NCI-H2081 (cell line): ENCODE measurements at regions not wholly inside any gene's neighbourhood (a gene's known extent, or its start where the extent isn't known, plus 50 kb on each side); places are given as distances from the start of the nearest gene placed in this dataset.

Source experiments
- DNase-seq, 2 experiments: peaks; one replicate each; lab custom pipeline; 2025; lab: John Stamatoyannopoulos, UW

DNA sequence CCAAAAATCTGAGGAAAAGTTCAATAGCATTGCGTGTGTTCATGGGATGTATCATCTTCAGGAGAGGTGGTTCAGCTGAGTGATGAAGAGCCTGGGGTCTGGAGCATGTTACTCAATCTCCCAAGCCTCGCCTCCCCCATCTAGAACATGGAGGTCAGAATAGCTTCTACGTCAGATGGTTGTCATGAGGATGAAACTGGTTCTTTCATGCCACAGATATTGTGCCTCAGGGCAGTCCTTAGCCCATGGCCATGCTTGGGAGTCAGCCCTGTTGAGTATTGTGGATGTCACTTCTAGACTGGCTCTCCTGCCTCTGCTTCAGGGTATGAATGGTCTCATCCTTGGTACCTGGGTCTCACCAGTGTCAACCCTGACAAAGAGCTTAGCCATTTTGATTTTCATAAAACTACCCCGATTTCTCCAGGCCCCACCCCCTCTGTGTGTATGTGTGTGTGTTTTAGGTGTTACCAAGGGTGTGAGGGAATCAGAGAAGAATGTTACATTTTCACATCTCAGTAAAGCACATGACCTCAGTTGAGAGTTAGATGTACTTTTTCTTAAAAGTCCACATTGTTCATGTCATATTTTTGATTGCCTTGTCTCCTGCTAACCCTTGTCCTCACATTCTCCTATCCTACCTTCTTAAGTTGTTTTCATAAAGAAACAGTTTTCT lies 97.8 kb upstream of the CD180 start:
- DNase-seq = no peak

DNA sequence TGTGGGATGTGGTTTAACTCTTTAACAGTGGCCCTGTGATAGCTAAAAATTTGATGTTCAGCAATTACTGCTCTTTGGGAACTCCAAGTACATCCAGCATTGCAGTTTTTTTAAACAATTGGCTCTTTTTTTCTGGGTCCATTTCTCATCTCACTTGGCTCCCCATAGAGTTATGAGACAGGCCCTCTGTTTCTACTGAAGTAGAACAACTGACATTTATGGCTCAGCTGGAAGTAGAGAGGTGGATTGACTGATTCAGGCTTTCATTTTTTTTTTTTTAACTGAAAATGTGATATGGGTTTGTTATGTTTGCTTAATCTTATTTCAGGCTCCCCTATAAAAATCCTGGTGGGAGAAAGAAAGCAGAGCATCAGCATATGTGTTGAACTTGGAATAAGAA lies 96.6 kb upstream of the CD180 start:
- no peak for DNase-seq

DNA sequence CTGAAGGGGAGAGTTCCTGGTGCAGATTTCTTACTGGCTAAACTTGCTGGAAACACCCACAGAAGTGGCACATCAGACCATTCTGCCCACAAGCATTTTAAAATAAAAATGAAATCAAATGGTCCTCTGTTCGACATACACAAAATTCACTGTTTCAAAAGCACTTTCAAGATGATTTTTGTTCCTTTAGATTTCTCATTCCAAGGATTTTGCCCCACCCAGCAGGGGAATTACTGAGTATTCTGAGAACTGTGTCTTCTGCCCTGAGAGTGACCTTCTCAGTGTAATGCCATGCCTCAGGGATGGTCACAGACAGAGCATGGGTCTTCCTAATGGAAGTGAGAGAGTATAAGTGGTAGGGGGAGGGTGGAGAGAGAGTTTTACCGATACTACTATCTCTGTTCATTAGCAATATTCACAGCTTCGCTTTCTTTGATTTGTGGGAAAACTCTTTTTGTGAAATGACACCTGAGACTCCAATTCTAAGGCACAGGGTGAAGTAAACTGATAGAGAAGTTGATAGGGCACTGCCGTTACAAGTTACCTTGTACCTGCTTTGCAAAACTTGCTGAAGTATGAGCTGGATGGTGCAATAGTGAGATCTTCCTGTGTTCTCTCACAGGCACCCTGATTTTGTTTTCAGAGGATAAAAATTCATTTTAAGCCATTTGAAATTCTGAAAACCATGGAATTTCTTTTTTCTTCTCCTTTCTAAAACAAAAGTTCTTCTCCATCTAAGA lies 95.8 kb upstream of the CD180 start:
- DNase-seq = no peak

DNA sequence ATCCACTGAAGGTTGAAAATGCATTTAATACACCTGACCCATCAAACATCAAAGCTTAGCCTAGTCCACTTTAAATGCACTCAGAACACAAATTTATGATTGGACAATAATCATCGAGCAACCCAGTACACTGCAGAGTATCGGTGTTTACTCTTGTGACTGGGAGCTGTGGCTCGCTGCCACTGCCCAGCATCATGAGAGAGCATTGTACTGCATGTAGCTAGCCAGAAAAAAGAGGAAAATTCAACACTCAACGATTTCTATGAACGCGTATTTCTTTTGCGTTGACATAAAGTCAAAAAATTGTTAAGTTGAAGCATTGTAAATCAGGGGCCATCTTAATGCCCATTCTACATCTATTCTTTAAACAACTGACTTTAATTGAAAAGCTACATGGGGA lies 95.1 kb upstream of the CD180 start:
- DNase-seq = no peak

DNA sequence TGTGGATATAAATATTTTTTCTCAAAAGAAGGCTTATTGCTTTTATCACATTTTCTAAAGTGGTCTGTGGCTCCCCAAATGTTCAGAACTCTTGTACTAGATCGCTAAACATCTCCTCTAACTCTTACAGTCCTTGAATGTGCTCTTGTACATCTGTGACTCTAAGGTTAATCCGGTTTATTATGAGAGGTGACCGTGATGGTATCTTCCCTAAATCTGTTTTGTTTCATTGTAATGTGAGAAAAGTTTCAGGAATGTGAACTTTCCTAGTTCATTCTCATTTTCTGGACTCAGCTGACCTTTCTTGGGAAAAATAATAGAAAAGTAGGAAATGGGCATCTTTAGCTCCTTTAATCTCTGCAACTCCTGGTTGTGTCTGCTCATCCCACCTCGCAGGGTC lies 94.5 kb upstream of the CD180 start:
- no peak for DNase-seq

DNA sequence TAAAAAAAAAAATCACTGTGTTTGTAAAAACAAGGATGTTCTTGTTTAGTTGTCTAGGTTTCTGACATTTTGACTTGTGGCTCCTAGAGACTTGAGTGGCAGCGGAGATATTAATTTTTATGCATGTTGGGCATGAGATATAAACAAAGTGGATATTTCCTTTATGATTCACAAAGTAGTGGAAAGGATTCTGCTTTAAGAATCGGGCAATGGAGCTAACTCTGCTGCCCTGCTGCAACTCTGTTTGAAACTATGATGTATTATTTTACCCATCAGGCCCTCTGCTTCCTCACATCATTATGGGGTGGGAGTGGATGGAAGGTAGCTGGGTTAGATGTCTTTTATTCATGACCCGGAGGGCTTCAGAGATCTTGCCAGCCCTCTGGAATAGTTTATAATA lies 94.1 kb upstream of the CD180 start:
- DNase-seq = no peak

DNA sequence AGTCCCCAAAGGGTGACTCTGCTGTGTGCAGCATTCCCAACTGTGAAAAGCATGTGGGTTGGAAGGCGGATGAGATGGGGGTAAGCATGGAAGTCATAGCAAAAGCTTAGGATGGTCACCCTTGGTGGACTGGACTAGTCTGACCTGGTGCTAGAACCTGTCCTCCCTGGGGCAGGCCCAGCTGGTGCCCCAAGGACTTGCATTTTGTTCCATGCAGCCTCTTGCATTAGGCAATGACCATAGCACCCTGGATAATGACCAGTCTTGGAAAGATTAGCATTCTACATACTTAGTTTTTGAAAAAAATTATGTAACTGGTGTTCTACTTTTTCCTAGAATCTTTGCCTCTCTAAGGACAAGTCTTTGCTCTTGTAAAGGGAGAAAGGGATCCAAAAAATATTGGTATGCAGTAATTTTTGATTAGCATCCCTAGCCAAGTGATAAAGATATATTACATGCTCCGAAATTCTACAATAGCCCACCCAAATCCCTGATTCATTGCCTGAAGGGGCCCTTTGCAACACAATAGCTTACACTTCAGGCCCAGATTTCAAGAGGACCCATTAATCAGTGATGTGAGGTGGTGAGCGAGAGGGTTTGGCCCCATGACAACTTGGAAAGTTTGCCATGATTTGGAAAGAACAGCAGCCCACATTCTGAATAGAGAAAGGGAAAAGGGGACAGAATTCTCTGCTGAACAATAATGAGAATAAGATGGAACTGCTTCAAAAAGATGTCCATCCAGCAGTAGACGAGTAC lies 93.3 kb upstream of the CD180 start:
- DNase-seq = no peak

DNA sequence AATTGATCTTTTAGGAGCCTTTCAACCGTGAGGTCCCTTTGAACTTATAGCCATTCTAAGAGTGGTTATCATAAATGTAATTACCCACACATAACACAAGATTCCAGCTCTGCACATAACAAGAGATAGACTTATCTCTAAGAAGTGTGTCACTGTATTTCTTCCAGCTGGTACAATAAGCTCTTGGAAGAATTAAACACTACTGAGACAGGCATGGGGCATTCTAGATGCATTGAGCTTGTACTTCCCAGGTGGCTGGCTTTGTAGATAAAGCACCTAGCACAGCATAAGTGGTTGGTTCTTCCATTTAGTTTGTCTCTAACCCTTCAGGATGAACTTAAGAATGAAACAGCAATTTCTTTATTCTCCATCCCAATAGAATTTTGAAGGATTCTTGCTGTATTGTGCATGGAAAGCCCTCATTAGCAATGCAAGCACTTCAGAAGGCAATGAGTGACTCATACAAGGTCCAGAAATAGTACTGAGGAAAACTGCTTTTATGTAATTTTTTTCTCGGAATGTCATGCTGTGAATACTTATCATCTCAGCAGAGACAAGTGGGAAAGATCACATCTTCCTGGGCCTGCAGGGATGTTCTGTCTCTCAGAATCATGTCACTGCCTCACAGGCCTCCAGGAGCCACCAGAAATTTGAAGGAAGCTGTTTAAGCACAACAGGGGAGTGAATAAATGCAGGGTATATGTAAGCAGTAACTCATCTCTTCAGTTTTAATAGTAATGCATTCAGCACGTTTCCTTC lies 91.1 kb upstream of the CD180 start:
- DNase-seq = no peak

DNA sequence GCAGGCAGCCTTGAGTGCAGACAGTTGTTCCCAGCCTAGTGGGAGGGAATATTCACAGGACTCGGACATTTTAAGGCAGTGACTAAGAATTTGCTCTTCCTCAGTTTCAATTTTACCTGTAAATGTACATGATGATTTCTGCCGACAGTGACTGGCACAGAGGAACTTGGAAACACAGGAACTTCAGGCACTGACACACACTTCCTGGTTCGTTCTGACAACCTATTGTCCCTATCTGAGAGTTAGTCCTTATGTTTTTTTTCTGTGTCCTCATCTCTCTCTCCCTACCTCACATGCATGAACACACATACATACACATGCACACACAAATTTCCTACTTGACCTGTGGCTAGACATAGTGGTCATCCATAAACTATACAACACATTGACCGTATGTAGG lies 89.4 kb upstream of the CD180 start:
- no peak for DNase-seq

DNA sequence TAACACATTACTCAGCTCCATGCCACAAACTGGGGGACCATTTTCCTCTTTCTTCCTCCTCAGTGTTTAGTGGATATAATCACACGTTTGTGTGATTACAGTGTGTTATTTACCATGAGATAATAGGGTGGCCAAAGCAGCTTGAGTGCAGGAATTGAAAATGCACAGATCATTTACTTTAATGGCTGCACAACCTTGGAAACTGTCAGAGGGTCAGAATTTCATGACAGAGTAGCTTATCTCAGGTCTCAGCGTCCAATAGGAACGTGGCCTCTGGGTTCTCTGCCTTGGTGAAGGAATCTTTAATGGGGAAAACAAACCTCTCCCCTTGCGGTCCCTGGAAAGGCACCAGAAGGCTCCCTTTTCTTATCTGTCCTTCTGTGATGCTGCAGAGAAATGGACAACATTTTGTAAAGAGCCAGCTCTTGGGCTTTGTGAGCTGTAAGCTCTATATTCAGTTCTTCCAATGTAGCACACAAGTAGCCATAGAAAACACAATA lies 87.4 kb upstream of the CD180 start:
- no peak for DNase-seq

DNA sequence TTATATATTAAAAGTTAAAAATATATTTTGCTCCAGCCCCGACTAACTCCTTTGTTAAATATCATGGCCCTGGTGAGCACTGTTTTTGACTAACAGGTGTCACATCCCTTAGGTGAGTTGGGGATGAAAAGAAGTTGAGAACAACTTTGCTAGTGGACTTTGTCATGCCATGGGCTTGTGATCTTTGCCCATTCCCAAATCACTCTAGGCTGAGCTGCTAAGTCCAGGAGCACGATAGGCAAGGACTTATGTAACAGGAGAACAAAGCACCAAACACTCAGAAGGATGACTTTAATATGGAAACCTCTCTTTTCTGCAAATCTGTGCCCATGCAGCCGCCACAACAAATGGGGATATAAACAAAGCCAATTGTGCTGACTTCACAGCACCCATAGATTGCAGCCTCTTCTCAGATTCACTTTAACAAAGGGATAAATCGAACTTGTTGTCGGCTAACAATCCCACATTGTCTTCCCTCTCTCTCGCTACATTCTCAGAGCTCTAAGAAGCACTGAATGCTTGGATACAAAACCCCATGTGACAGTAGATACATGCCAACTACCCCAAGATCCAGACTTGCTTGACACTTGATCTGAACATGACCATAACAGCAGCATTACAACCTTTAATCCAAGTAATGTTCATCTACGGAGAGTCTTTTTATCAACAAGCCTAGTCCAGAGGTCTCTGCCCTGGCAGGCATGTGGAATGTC lies 86.8 kb upstream of the CD180 start:
- DNase-seq = no peak

DNA sequence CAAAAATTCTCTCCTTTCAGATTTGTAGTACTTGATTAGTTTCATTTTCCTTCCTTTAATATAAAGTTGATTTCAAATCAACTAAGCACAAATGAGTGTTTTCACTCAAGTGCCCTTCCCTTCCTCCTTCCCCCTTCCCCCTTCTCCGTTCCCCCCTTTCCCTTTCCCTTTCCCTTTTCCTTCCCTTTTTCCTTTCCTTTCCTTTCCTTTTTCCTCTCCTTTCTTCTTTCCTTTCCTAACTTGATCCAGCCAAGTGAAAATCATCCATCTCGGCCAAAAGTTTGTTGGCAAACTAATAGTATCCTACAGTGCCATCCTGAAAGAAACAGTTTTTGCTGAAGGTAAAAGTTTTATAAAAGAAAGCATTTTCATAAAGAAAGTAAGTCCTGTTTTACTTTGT lies 85.3 kb upstream of the CD180 start:
- DNase-seq = no peak

DNA sequence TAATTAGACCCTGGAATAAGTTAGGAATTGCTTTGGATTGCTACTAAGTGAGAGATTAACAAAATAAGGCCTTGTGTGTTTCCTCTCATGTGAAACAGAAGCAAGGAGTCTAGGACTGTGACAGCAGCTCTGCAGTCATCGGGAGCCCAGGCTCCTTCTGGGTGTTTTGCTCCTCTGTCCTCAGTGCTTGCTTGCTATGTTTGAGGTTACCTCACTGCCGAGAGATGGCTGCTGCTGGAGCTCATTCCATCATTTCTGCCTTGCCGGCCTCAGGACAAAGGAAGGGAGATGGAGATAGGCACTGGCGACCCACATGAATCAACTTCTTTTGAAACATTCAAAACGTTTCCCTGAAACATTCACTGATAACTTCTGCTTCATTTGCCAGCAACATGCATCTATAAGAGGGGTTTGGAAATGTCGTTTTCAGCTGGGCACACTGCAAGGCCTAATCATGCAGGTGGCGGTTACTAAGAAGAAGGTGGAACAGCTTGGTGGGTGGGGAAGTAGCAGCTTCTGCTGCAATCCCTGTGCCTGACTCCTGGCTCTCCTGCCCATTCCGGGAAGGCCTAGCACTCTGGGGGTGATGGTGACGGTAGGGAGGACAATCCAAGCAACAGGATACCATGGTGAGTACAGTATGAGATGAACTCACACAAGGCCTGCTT lies 77.2 kb upstream of the CD180 start:
- DNase-seq = no peak

DNA sequence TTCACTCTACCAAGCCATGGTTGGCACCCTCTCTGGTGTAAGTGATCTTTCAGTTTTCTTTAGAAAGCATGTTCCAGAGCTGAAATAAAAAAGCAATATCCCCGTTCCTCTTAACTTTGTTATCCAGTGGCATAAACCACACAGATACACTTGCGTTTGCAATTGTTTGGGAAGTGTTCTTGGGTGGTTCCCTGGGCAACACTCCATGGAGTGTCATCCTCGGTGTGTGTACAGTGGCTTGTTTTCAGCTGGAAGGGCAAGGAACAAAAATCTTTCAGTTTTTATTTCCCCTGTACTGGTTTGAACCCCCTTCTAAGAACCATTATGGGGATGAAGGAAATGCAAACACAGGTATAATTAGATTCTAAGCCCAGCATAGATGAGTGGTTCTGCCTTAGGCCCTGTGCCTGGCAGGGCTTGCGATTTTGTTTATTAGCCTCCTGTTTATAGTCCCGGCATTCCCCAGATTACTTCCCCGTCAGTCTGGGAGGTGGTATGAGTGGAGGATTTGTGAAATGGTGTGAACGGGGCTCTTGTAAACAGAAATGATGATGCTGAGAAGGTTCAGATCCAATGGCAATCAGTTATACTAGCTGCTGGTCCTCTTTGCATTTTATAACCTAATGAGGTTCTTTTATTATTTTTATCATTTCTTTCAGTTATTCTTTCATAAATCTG lies 76.0 kb upstream of the CD180 start:
- DNase-seq = no peak

DNA sequence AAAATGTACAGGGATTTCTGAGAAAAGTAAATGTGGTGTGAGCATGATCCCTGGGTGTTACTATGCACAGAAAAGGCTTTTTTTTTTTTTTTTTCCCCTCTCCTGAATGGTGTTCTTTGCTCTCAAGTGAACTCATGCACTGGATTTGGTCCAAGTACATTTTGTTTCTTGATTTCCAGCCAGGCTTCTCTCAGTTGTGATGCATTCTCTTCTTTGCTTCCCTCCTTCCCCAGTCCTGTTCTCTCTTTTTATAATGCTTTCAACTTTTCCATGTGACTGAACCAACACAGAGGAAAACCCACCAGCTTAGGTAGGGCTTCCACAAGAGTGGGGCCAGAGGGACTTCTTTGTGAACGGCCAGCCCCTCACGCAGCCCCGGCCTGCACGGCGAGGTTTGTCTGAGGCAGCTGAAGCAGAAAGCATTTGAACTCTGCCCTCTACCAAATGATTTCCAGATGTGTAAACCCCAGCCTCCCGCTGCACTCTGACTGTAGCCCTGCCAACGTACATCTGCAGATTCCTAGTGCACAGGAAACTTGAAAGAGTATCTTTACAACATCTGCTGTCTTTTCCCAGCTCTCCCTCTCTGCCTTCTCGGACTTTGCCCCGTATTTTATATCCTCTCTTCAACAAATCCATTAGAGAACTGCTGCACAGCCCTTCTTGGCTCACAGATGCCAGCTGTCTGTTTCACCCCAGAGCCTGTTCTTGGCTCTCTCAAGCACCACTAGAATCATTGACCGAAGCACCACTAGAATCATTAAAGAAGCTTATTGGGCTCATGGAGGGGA lies 71.8 kb upstream of the CD180 start:
- DNase-seq = peak in 1 of 2 experiments; percentile 23

DNA sequence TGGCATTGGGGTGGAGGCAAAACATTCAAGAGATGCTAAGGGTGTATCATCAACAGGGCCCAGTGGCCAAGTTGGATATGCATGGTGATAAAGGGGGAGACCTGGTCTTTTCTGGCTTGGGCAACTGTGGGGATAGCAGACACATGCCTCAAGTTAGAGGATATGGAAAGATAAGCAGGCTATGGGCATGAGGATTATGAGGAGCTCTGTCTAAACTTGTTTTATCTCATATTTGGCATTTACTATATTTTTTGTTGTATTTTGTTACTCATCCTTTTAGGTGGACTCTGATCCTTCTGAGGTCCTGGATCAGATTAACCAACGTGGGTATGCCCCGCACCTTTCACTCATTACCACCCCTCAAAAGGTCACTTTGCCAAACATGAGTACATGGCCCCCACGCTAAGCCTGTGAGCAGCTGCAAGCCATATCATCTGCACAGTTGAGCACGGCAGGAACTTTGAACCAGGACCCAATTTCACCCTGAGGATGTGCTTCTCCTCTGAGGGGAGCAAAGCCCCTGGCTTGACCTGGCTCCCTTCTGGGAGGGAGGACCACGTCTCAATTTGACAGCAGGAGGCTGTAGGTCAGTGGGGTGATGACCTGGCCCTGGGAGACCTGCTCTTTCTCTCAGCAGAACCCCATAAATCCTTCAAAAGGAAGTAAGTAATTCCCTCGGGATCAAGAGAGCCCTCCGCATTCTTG lies 71.1 kb upstream of the CD180 start:
- DNase-seq = no peak

DNA sequence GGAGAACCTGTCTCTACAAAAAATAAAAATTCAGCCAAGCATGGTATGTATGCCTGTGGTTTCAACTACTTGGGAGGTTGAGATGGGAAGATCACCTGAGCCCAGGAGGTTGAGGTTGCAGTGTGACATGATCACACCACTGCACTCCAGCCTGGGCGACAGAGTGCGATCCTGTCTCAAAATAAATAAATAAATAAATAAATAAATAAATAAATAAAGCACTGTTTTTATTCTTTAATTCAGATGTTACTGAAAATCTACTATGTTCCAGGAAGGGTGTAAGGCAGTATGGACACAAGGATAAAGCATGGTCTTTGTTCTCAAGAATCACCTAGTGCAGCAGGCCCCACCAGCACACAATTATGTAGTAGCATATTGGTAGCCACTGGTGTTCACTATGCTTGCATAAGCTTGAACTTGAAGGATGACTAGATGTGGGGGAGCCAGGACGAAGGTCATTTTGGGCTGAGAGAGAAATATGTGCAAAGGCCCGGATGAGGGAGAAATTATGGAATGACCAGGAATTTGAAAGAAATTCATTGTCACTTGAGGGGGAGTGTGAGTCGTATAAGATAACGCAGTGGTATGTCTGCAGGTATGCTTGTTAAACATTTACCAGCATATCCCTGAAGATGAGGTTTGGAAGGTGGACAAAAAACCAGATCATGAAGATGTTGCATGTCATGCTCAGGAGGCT lies 70.2 kb upstream of the CD180 start:
- DNase-seq = no peak

DNA sequence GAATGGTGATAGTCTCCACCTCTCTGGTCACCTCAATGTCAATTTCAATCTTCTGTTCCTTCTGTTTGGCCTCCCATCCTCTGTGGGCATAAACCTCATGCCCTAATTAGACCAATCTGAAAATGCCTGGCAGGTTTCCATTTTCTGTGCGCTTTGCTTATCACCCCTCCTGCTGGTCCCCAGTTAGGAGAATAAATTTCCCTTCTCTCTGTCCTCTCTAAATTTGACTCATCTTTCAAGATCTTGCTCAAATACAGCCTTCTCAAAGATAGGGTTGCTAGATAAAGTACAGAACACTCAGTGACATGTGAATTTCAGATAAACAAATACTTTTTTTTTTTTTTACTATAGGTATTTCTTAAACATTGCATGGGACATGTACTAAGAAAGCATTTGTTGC lies 69.4 kb upstream of the CD180 start:
- DNase-seq = no peak
